Loucy (cell line): ENCODE measurements at regions not wholly inside any gene's neighbourhood (a gene's known extent, or its start where the extent isn't known, plus 50 kb on each side); places are given as distances from the start of the nearest gene placed in this dataset.
"Not testable (repeated sequence)": the region's sequence is repeated elsewhere in the genome, so short reads cannot be mapped to it uniquely, and the experiment has no call there.

Source experiments
- H2AFZ ChIP-seq: fragments of 200-600 bp; sonication (generic); 2 replicates; pipeline ENCODE4 v1.6.0; 2016; ENCODE audit warnings: antibody characterized with exemption, mild to moderate bottlenecking, low read length, moderate library complexity
- H3F3A ChIP-seq: fragments of 200-600 bp; 2 replicates; pipeline ENCODE4 v1.6.0; 2016; ENCODE audit warnings: antibody characterized with exemption, low read depth, mild to moderate bottlenecking
- H3K27me3 ChIP-seq: fragments of 200-600 bp; sonication (generic); 2 replicates; pipeline ENCODE4 v1.6.1; 2014; ENCODE audit warnings: low read length, mild to moderate bottlenecking; ENCODE audit not compliant: insufficient read depth, poor library complexity, severe bottlenecking
- H3K36me3 ChIP-seq: fragments of 200-600 bp; sonication (generic); 2 replicates; pipeline ENCODE4 v1.6.1; 2016; ENCODE audit warnings: low read length; ENCODE audit not compliant: insufficient read depth
- H3K4me1 ChIP-seq: fragments of 200-600 bp; sonication (generic); 2 replicates; pipeline ENCODE4 v1.5.1; 2014; ENCODE audit warnings: low read length, mild to moderate bottlenecking; ENCODE audit not compliant: insufficient read depth, poor library complexity, severe bottlenecking
- H3K4me2 ChIP-seq: fragments of 200-600 bp; sonication (generic); 2 replicates; pipeline ENCODE4 v1.6.0; 2014; ENCODE audit warnings: antibody characterized with exemption, low read length, low read depth, mild to moderate bottlenecking; ENCODE audit not compliant: poor library complexity, severe bottlenecking
- H3K4me3 ChIP-seq: fragments of 200-600 bp; sonication (generic); 2 replicates; pipeline ENCODE4 v1.5.1; 2014; ENCODE audit warnings: low read length, mild to moderate bottlenecking, mixed read lengths; ENCODE audit not compliant: poor library complexity, severe bottlenecking
- H3K79me2 ChIP-seq: fragments of 200-600 bp; sonication (generic); 2 replicates; pipeline ENCODE4 v1.6.1; 2014; ENCODE audit warnings: low read length; ENCODE audit not compliant: insufficient read depth
- H3K9ac ChIP-seq: fragments of 200-600 bp; sonication (generic); 2 replicates; pipeline ENCODE4 v1.6.0; 2014; ENCODE audit warnings: mild to moderate bottlenecking, low read depth, low read length, moderate library complexity; ENCODE audit not compliant: poor library complexity, severe bottlenecking
- H3K9me2 ChIP-seq: fragments of 200-600 bp; sonication (generic); replicated peaks from 2 replicates; pipeline ENCODE4 v1.6.1; 2016; ENCODE audit warnings: low read depth, low read length, mixed read lengths
- H3K9me3 ChIP-seq: fragments of 200-600 bp; sonication (generic); 2 replicates; pipeline ENCODE4 v1.6.1; 2014; ENCODE audit warnings: mild to moderate bottlenecking, antibody characterized with exemption, low read length, low read depth; ENCODE audit not compliant: insufficient read depth
- H4K20me1 ChIP-seq: fragments of 200-600 bp; sonication (generic); 2 replicates; pipeline ENCODE4 v1.6.0; 2014; ENCODE audit warnings: antibody characterized with exemption, low read length, mild to moderate bottlenecking; ENCODE audit not compliant: insufficient read depth, poor library complexity, severe bottlenecking
- CTCF ChIP-seq: fragments of 200-600 bp; sonication (generic); conservative IDR thresholded peaks from 2 replicates; pipeline ENCODE4 v1.5.1; 2014; ENCODE audit warnings: mild to moderate bottlenecking, antibody characterized with exemption, low read length
- EZH2phosphoT487 ChIP-seq: fragments of 200-600 bp; IDR thresholded peaks from 2 replicates; pipeline ENCODE4 v1.6.1; 2018; ENCODE audit warnings: antibody characterized with exemption, mild to moderate bottlenecking, moderate library complexity, borderline replicate concordance

GRCh38 chr4:124817531-124817930, 105.0 kb upstream of the ANKRD50 start:
- Histone ChIP-seq H2AFZ (no peak overlapping the region), H3K27me3 (no peaks in the 10 kb centered on the region), H3K36me3 (no peaks in the 10 kb centered on the region), H3K9me2 (no peaks in the 10 kb centered on the region), H3K79me2 (no peaks in the 10 kb centered on the region), H3K4me2 (no peak overlapping the region), H3K4me3 (no peak overlapping the region), H3K4me1 (no peaks in the 10 kb centered on the region), H4K20me1 (no peaks in the 10 kb centered on the region), H3K9ac (no peak overlapping the region), H3F3A (no peaks in the 10 kb centered on the region), H3K9me3 (no peaks in the 10 kb centered on the region)
- TF ChIP-seq CTCF (no peak), EZH2phosphoT487 (no peak)

- H3F3A ChIP-seq, H3K4me3 ChIP-seq: not testable (repeated sequence)
These were observed 99.7 kb upstream of the ANKRD50 start for GRCh38 chr4:124812203-124812602.

GRCh38 chr4:124810827-124811226, 98.3 kb upstream of the ANKRD50 start:
- Histone ChIP-seq H3K79me2 (no peaks in the 10 kb centered on the region), H2AFZ (no peak overlapping the region), H3K4me2 (no peak overlapping the region), H3K27me3 (no peaks in the 10 kb centered on the region), H3F3A (no peaks in the 10 kb centered on the region), H3K4me3 (no peak overlapping the region), H3K9me2 (no peaks in the 10 kb centered on the region; the same call in 1 of the 2 replicates), H3K9me3 (no peaks in the 10 kb centered on the region), H4K20me1 (no peaks in the 10 kb centered on the region), H3K4me1 (no peaks in the 10 kb centered on the region), H3K9ac (no peak overlapping the region), H3K36me3 (no peaks in the 10 kb centered on the region)
- TF ChIP-seq CTCF (no peak), EZH2phosphoT487 (no peak)

More at GRCh38 chr4:124812203-124812602, 99.7 kb upstream of the ANKRD50 start:
- not testable (repeated sequence) for H4K20me1 ChIP-seq, H2AFZ ChIP-seq, H3K4me1 ChIP-seq, H3K27me3 ChIP-seq, H3K9ac ChIP-seq, H3K36me3 ChIP-seq, H3K9me2 ChIP-seq, H3K79me2 ChIP-seq, H3K9me3 ChIP-seq, H3K4me2 ChIP-seq

- Histone ChIP-seq H3K36me3 (no peaks in the 10 kb centered on the region), H3K9me3 (no peaks in the 10 kb centered on the region), H3F3A (no peaks in the 10 kb centered on the region), H4K20me1 (no peaks in the 10 kb centered on the region), H3K79me2 (no peaks in the 10 kb centered on the region), H2AFZ (no peak overlapping the region), H3K27me3 (no peaks in the 10 kb centered on the region), H3K4me3 (no peak overlapping the region), H3K9ac (no peak overlapping the region), H3K4me1 (no peaks in the 10 kb centered on the region), H3K9me2 (no peaks in the 10 kb centered on the region; the same call in 1 of the 2 replicates), H3K4me2 (no peak overlapping the region)
- TF ChIP-seq EZH2phosphoT487 (no peak), CTCF (no peak)
These were observed 94.9 kb upstream of the ANKRD50 start for GRCh38 chr4:124807421-124807820.
